Fibroblast of pulmonary artery (primary cell): ENCODE measurements at regions not wholly inside any gene's neighbourhood (a gene's known extent, or its start where the extent isn't known, plus 50 kb on each side); places are given as distances from the start of the nearest gene placed in this dataset.

ENCODE experiments used
- DNase-seq: peaks from one replicate; pipeline ENCODE4 v3.0.0-alpha.2; 2010; ENCODE audit warnings: low read depth
- H3K4me3 ChIP-seq: replicated peaks from 2 replicates; pipeline ENCODE4 v1.5.1; 2011; ENCODE audit warnings: low read depth, mild to moderate bottlenecking, control low read depth, low read length, moderate library complexity
- CTCF ChIP-seq: IDR thresholded peaks from 2 replicates; pipeline ENCODE4 v1.5.1; 2011; ENCODE audit warnings: mild to moderate bottlenecking, control low read depth, low read length, inconsistent platforms; ENCODE audit errors: missing control alignments

- DNase-seq: no peak
- TF ChIP-seq CTCF: no peak
- H3K4me3 ChIP-seq: no peak overlapping the region
Measured at GRCh38 chr21:22885614-22886013, 1887.4 kb downstream of the NCAM2 start.

GRCh38 chr21:22889445-22889844 lies 1891.2 kb downstream of the NCAM2 start:
- TF ChIP-seq CTCF: no peak
- no peak overlapping the region for H3K4me3 ChIP-seq
- DNase-seq: no peak

- no peak overlapping the region for H3K4me3 ChIP-seq
- no peak for DNase-seq
- TF ChIP-seq CTCF: no peak
Measured at GRCh38 chr21:22890656-22891055, 1892.4 kb downstream of the NCAM2 start.

GRCh38 chr21:22892028-22892427 lies 1893.8 kb downstream of the NCAM2 start:
- no peak overlapping the region for H3K4me3 ChIP-seq
- no peak for TF ChIP-seq CTCF
- no peak for DNase-seq

GRCh38 chr21:22892740-22893139 lies 1894.5 kb downstream of the NCAM2 start:
- TF ChIP-seq CTCF: no peak
- DNase-seq: no peak
- H3K4me3 ChIP-seq: no peak overlapping the region

GRCh38 chr21:22898051-22898665 lies 1899.9 kb downstream of the NCAM2 start:
- no peak overlapping the region for H3K4me3 ChIP-seq
- TF ChIP-seq CTCF: no peak

GRCh38 chr21:22900490-22900889 lies 1902.3 kb downstream of the NCAM2 start:
- no peak for TF ChIP-seq CTCF
- no peak for DNase-seq
- no peak overlapping the region for H3K4me3 ChIP-seq

More at GRCh38 chr21:22898051-22898665, 1899.9 kb downstream of the NCAM2 start:
- DNase-seq: no peak
